Left forelimb (tissue), 1 donor: ENCODE measurements at regions not wholly inside any gene's neighbourhood (a gene's known extent, or its start where the extent isn't known, plus 50 kb on each side); places are given as distances from the start of the nearest gene placed in this dataset.
"Not testable (repeated sequence)": the region's sequence is repeated elsewhere in the genome, so short reads cannot be mapped to it uniquely, and the experiment has no call there.

Source experiments
- DNase-seq: peaks from one replicate; pipeline ENCODE4 v3.0.0-alpha.2; 2018; ENCODE audit warnings: low spot score

- no peak for DNase-seq
Measured at GRCh38 chr20:1845163-1845523, 50.1 kb upstream of the SIRPA start.

GRCh38 chr20:1844325-1845162, 50.7 kb upstream of the SIRPA start:
- DNase-seq, result peak; percentile 72

- no peak for DNase-seq
Measured at GRCh38 chr20:1842281-1842680, 52.9 kb upstream of the SIRPA start.

- no peak for DNase-seq
Measured at GRCh38 chr20:1841554-1842140, 53.6 kb upstream of the SIRPA start.

GRCh38 chr20:1840817-1841553, 54.2 kb upstream of the SIRPA start:
- DNase-seq, result no peak

GRCh38 chr20:1839376-1840317, 55.6 kb upstream of the SIRPA start:
- not testable (repeated sequence) for DNase-seq

GRCh38 chr20:1838556-1839279, 56.5 kb upstream of the SIRPA start:
- DNase-seq, result no peak

- no peak for DNase-seq
Measured at GRCh38 chr20:1835186-1836035, 59.8 kb upstream of the SIRPA start.

GRCh38 chr20:1833728-1834726, 61.2 kb upstream of the SIRPA start:
- DNase-seq, result no peak

GRCh38 chr20:1833216-1833615, 62.0 kb upstream of the SIRPA start:
- DNase-seq, result no peak

- no peak for DNase-seq
Measured at GRCh38 chr20:1832634-1833033, 62.6 kb upstream of the SIRPA start.

GRCh38 chr20:1831606-1832005, 63.6 kb upstream of the SIRPA start:
- DNase-seq, result no peak

- DNase-seq, result no peak
Measured at GRCh38 chr20:1831096-1831495, 64.1 kb upstream of the SIRPA start.

- no peak for DNase-seq
Measured at GRCh38 chr20:1830240-1830639, 65.0 kb upstream of the SIRPA start.

- no peak for DNase-seq
Measured at GRCh38 chr20:1829531-1829930, 65.7 kb upstream of the SIRPA start.

- no peak for DNase-seq
Measured at GRCh38 chr20:1828786-1829131, 66.4 kb upstream of the SIRPA start.

GRCh38 chr20:1827974-1828785, 67.0 kb upstream of the SIRPA start:
- no peak for DNase-seq

- no peak for DNase-seq
Measured at GRCh38 chr20:1827510-1827973, 67.7 kb upstream of the SIRPA start.
